ENCODE measurements at regions not wholly inside any gene's neighbourhood (a gene's known extent, or its start where the extent isn't known, plus 50 kb on each side); places are given as distances from the start of the nearest gene placed in this dataset.

- DNase-seq (ENCODE audit: low read depth in 4 of 4, low spot score in 1 of 4) = no peak
Observed at GRCh38 chr18:72470391-72470790, 73.8 kb downstream of the CBLN2 start.

GRCh38 chr18:72468021-72468710, 76.0 kb downstream of the CBLN2 start:
- no peak for DNase-seq (ENCODE audit: low read depth in 4 of 4, low spot score in 1 of 4)

- DNase-seq (ENCODE audit: low read depth in 4 of 4, low spot score in 1 of 4) = no peak
Observed at GRCh38 chr18:72460210-72460680, 83.9 kb downstream of the CBLN2 start.

- no peak for DNase-seq (ENCODE audit: low read depth in 4 of 4, low spot score in 1 of 4)
Observed at GRCh38 chr18:72458271-72458670, 85.9 kb downstream of the CBLN2 start.

GRCh38 chr18:72456802-72457201, 87.3 kb downstream of the CBLN2 start:
- no peak for DNase-seq (ENCODE audit: low read depth in 4 of 4, low spot score in 1 of 4)

- DNase-seq (ENCODE audit: low read depth in 4 of 4, low spot score in 1 of 4) = no peak
Observed at GRCh38 chr18:72452328-72452727, 91.8 kb downstream of the CBLN2 start.

GRCh38 chr18:72444798-72445155, 99.4 kb downstream of the CBLN2 start:
- no peak for DNase-seq (ENCODE audit: low read depth in 4 of 4, low spot score in 1 of 4)

GRCh38 chr18:72444111-72444797, 99.9 kb downstream of the CBLN2 start:
- no peak for DNase-seq (ENCODE audit: low read depth in 4 of 4, low spot score in 1 of 4)

GRCh38 chr18:72436401-72436800, 107.7 kb downstream of the CBLN2 start:
- no peak for DNase-seq (ENCODE audit: low read depth in 4 of 4, low spot score in 1 of 4)

GRCh38 chr18:72433756-72434155, 110.4 kb downstream of the CBLN2 start:
- no peak for DNase-seq (ENCODE audit: low read depth in 4 of 4, low spot score in 1 of 4)

GRCh38 chr18:72427721-72428120, 116.4 kb downstream of the CBLN2 start:
- no peak for DNase-seq (ENCODE audit: low read depth in 4 of 4, low spot score in 1 of 4)

GRCh38 chr18:72419914-72420313, 124.2 kb downstream of the CBLN2 start:
- DNase-seq (ENCODE audit: low read depth in 4 of 4, low spot score in 1 of 4) = no peak

- no peak for DNase-seq (ENCODE audit: low read depth in 4 of 4, low spot score in 1 of 4)
Observed at GRCh38 chr18:72412927-72413326, 131.2 kb downstream of the CBLN2 start.

GRCh38 chr18:72411261-72411660, 132.9 kb downstream of the CBLN2 start:
- no peak for DNase-seq (ENCODE audit: low read depth in 4 of 4, low spot score in 1 of 4)

- no peak for DNase-seq (ENCODE audit: low read depth in 4 of 4, low spot score in 1 of 4)
Observed at GRCh38 chr18:72410399-72410798, 133.7 kb downstream of the CBLN2 start.

GRCh38 chr18:72409903-72410302, 134.2 kb downstream of the CBLN2 start:
- DNase-seq (ENCODE audit: low read depth in 4 of 4, low spot score in 1 of 4) = no peak

GRCh38 chr18:72407048-72407447, 137.1 kb downstream of the CBLN2 start:
- no peak for DNase-seq (ENCODE audit: low read depth in 4 of 4, low spot score in 1 of 4)

- DNase-seq (ENCODE audit: low read depth in 4 of 4, low spot score in 1 of 4) = no peak
Observed at GRCh38 chr18:72391951-72392350, 152.2 kb downstream of the CBLN2 start.

- DNase-seq (ENCODE audit: low read depth in 4 of 4, low spot score in 1 of 4) = no peak
Observed at GRCh38 chr18:72391427-72391826, 152.7 kb downstream of the CBLN2 start.

- no peak for DNase-seq (ENCODE audit: low read depth in 4 of 4, low spot score in 1 of 4)
Observed at GRCh38 chr18:72378016-72378415, 166.1 kb downstream of the CBLN2 start.

- no peak for DNase-seq (ENCODE audit: low read depth in 4 of 4, low spot score in 1 of 4)
Observed at GRCh38 chr18:72376256-72376655, 167.9 kb downstream of the CBLN2 start.

GRCh38 chr18:72375618-72376017, 168.5 kb downstream of the CBLN2 start:
- DNase-seq (ENCODE audit: low read depth in 4 of 4, low spot score in 1 of 4) = no peak

GRCh38 chr18:72372076-72372475, 172.1 kb downstream of the CBLN2 start:
- no peak for DNase-seq (ENCODE audit: low read depth in 4 of 4, low spot score in 1 of 4)
